Uterus (tissue), 3 donors: ENCODE measurements at regions not wholly inside any gene's neighbourhood (a gene's known extent, or its start where the extent isn't known, plus 50 kb on each side); places are given as distances from the start of the nearest gene placed in this dataset.

Experiments
- DNase-seq, 2 donors: peaks; one replicate each; pipeline ENCODE4 v3.0.0-alpha.2; 2019 to 2020
- H3K27ac ChIP-seq, 2 donors: fragments of 200-600 bp; sonication (generic); 1 replicate in 1 of 2; 2 replicates in 1 of 2; pipeline ENCODE4 v1.5.1; 2016 to 2018
- H3K27me3 ChIP-seq, 2 donors: fragments of 200-600 bp; sonication (generic); one replicate each; pipeline ENCODE4 v1.5.1; 2018 to 2019; ENCODE audit warnings: control low read depth in 1 of 2
- H3K36me3 ChIP-seq, 2 donors: fragments of 200-600 bp; sonication (generic); one replicate each; pipeline ENCODE4 v1.5.1; 2019; ENCODE audit warnings: control low read depth in 1 of 2
- H3K4me1 ChIP-seq, 2 donors: fragments of 200-600 bp; sonication (generic); one replicate each; pipeline ENCODE4 v1.5.1; 2018 to 2019; ENCODE audit warnings: control low read depth in 1 of 2
- H3K4me3 ChIP-seq, 2 donors: fragments of 200-600 bp; sonication (generic); 1 replicate in 1 of 2; 2 replicates in 1 of 2; pipeline ENCODE4 v1.5.1; 2018 to 2019; ENCODE audit warnings: mild to moderate bottlenecking in 1 of 2
- H3K9me3 ChIP-seq, 2 donors: fragments of 200-600 bp; sonication (generic); one replicate each; pipeline ENCODE4 v1.5.1; 2019; ENCODE audit warnings: control low read depth in 1 of 2
- POLR2A ChIP-seq, 2 donors: fragments of 450-650 bp; IDR thresholded peaks; one replicate each; pipeline ENCODE4 v1.6.1; 2016; ENCODE audit warnings: antibody characterized with exemption in 2 of 2, mild to moderate bottlenecking in 1 of 2, moderate library complexity in 1 of 2
- intact Hi-C: fragments of 100-400 bp; cut with DNase I; formaldehyde crosslinking; loops from one replicate; pipeline ENCODE4 v1.15.1; 2023; ENCODE audit warnings: low total_unique reads
- TF ChIP-seq, protein P1 (sequence below), 4 experiments: fragments of 200-600 bp in 2 of 4; fragments of 450-650 bp in 2 of 4; sonication (generic) in 2 of 4; IDR thresholded peaks; one replicate each; pipeline ENCODE4 v1.5.1; 2016 to 2019; ENCODE audit warnings: antibody characterized with exemption in 4 of 4, mild to moderate bottlenecking in 2 of 4, moderate library complexity in 1 of 4
- donor health status: DM: yes; HTN: yes; CAD: no.

DNA sequence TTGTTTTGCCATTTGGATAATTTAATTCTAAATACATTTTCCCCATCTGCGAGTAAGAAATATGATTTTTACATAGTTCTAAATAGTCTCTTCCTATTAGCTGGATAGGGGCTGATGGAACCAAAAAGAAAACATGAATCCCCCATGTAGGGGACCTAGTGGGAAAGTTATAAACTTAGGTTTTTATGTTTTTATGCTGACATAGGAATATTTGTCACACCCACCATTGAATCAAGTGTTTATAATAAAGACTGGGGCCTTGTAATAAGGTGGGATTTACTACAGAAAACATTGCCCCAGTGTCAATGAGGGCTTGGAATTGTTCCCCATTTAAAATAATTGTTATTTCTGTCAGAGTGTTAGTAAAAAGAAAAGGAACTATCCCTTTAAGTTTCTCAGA, 2506.6 kb downstream of the PCDH7 start:
- no peaks in the 10 kb centered on the region for H3K4me1 ChIP-seq
- no peak overlapping the region for H3K27ac ChIP-seq
- no peaks in the 10 kb centered on the region for H3K9me3 ChIP-seq
- no peak overlapping the region for H3K4me3 ChIP-seq
- no peaks in the 10 kb centered on the region for H3K36me3 ChIP-seq
- TF ChIP-seq, protein P1, sequence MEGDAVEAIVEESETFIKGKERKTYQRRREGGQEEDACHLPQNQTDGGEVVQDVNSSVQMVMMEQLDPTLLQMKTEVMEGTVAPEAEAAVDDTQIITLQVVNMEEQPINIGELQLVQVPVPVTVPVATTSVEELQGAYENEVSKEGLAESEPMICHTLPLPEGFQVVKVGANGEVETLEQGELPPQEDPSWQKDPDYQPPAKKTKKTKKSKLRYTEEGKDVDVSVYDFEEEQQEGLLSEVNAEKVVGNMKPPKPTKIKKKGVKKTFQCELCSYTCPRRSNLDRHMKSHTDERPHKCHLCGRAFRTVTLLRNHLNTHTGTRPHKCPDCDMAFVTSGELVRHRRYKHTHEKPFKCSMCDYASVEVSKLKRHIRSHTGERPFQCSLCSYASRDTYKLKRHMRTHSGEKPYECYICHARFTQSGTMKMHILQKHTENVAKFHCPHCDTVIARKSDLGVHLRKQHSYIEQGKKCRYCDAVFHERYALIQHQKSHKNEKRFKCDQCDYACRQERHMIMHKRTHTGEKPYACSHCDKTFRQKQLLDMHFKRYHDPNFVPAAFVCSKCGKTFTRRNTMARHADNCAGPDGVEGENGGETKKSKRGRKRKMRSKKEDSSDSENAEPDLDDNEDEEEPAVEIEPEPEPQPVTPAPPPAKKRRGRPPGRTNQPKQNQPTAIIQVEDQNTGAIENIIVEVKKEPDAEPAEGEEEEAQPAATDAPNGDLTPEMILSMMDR (IDR thresholded peaks at IDR 0.05), result no peak
- TF ChIP-seq POLR2A (IDR thresholded peaks at IDR 0.05), result no peak
- no peak for DNase-seq
- no peaks in the 10 kb centered on the region for H3K27me3 ChIP-seq
- intact Hi-C loops, result no loop called here

DNA sequence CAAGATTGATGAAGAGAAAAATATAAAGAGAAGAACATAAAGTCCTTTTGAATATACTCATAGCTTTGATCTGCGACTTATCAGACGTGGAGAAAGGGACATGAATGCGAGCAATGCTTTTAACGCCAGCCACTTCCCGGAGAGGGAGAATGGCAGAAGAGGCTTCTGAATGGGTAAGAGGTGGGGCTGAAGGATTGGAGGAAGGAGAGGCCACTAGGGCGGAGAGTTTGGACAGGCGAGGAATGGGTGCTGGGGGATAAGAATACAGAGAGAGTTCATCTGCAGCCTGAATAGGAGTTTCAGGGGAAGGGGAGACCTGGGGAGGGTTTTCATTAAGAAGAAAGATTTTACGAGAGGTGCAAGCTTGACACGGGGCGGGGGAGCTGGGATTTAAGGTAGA, 2534.9 kb downstream of the PCDH7 start:
- Histone ChIP-seq H3K4me1 (no peaks in the 10 kb centered on the region), H3K27ac (no peak overlapping the region), H3K27me3 (no peaks in the 10 kb centered on the region), H3K9me3 (no peaks in the 10 kb centered on the region), H3K4me3 (no peak overlapping the region), H3K36me3 (no peaks in the 10 kb centered on the region)
- no peak for DNase-seq
- TF ChIP-seq, protein P1 (IDR thresholded peaks at IDR 0.05), result no peak
- TF ChIP-seq POLR2A (IDR thresholded peaks at IDR 0.05), result no peak
- intact Hi-C loops, result no loop called here

DNA sequence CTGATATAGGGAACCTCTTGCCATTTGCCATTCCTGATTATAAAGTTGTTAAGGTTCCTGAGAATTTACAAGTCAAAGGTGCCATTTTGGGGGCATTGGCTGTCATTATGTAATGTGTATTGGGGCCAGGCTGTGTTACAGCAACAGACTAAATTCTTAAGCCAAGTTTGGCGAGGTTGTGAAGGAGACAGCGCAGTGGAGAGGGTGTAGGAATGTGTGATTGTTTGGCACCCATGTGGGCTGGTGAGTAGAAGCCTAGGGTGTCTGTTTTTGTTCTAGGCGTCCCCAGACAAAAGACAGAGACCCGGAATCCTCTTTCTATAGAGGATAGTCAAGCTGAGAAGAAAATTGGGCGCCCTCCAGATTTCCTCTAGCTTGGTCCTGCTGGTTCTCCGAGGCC, 2535.3 kb downstream of the PCDH7 start:
- DNase-seq, result no peak
- Histone ChIP-seq H3K27ac (no peak overlapping the region), H3K36me3 (no peaks in the 10 kb centered on the region), H3K9me3 (no peaks in the 10 kb centered on the region), H3K27me3 (no peaks in the 10 kb centered on the region), H3K4me1 (no peaks in the 10 kb centered on the region), H3K4me3 (no peak overlapping the region)
- intact Hi-C loops, result no loop called here
- no peak for TF ChIP-seq POLR2A (IDR thresholded peaks at IDR 0.05)
- TF ChIP-seq, protein P1 (IDR thresholded peaks at IDR 0.05), result no peak

DNA sequence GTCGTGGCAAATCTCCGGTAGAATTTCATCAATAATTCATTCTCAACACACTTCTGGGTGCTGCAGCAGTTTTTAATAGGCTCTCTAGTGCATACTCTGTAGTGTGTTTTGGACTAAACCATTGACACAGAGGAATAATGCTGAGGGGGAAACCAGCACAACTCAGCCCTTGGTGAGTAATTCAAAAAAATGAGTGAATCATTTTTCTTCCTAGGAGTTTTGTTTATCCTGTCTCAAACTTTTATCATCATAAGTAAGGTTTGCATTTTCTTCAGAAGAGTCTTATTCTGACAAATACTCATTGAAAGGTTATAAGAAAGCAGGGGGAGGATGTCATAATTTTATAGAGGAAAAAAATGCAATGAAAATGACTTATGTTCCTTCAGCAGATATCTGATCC, 2542.7 kb downstream of the PCDH7 start:
- no peak for TF ChIP-seq POLR2A (IDR thresholded peaks at IDR 0.05)
- TF ChIP-seq, protein P1 (IDR thresholded peaks at IDR 0.05), result no peak
- Histone ChIP-seq H3K27ac (no peak overlapping the region), H3K4me1 (no peaks in the 10 kb centered on the region), H3K36me3 (no peaks in the 10 kb centered on the region), H3K27me3 (no peaks in the 10 kb centered on the region), H3K9me3 (no peaks in the 10 kb centered on the region), H3K4me3 (no peak overlapping the region)
- no peak for DNase-seq
- intact Hi-C loops, result no loop called here

DNA sequence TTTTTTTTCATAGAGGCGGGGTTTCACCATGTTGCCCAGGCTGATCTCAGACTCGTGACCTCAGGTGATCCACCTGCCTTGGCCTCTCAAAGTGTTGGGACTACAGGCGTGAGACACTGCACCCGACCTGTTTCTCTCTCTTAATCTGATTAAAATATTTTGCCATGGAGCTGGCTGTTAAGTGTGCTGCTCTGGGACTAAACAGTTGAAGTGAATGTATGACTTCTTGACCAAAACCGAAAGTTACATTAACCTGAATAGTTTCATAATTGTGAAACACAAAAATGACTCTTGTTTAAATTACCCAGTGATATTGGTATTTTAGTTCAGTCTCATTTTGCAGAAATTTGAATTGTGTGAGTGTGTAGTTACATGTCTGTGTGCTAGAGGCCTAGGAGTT, 2548.6 kb downstream of the PCDH7 start:
- Histone ChIP-seq H3K27ac (no peak overlapping the region), H3K4me3 (no peak overlapping the region), H3K36me3 (no peaks in the 10 kb centered on the region), H3K27me3 (no peaks in the 10 kb centered on the region), H3K9me3 (no peaks in the 10 kb centered on the region), H3K4me1 (no peaks in the 10 kb centered on the region)
- no peak for DNase-seq
- intact Hi-C loops, result no loop called here
- TF ChIP-seq, protein P1 (IDR thresholded peaks at IDR 0.05), result no peak
- no peak for TF ChIP-seq POLR2A (IDR thresholded peaks at IDR 0.05)
